ENCODE measurements at regions not wholly inside any gene's neighbourhood (a gene's known extent, or its start where the extent isn't known, plus 50 kb on each side); places are given as distances from the start of the nearest gene placed in this dataset.
"Not testable (repeated sequence)": the region's sequence is repeated elsewhere in the genome, so short reads cannot be mapped to it uniquely, and the experiment has no call there.

DNA sequence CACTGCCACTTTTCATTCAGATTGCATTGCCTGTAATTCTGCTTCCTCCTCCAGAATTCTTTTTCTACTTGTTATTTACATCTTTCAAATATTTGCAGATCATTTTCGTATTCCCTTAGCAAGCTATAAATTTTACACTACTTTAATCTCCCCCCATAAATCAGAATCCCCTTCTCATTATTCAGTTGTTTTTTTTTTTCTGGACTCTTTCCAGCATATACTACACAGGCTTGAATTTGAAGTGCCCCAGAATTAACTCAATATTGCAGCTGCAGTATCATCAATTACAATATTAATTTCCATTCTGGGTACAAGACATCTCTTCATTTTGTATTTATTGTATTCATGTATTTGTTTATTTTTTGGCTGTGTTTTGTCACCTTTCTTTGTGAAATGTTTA is 1494.3 kb downstream of the AMY1C start:
- DNase-seq, result no peak

DNA sequence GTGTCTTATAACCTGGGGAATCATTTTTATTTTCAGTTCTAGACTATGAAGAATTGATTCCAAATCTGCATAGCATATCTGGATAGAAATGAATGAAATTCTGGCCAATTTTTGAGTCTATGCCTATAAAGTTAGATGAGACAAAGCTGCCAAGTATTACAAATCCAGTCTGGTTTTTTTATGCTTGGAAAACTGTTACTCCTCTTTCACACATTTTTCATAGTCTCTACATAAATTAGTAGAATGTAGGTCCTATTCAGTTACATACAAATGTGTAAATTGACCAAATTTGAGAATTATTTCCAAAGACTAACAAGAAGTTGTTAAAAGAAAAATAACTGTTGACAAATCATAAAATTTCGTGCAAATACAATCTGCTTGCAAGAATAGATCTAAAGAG is 1505.2 kb downstream of the AMY1C start:
- no peak for DNase-seq

DNA sequence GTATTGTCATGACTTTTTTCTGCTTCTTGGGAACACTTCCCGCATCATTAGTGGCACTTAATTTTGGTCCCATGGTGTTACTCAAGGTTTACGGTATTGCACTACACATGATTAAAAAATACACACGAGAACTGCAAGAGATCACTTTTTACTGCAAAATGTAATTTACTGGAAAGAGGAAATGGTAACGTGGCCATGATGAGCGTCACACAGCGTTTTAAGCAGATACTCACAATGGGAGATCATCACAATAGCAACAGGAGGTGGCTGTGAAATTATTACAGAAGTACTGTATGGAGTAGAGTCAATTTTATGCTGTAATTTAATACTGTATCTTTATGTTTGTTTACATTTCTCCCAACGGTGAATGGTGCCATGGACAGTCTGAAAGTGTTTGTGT is 1510.3 kb downstream of the AMY1C start:
- no peak for DNase-seq

DNA sequence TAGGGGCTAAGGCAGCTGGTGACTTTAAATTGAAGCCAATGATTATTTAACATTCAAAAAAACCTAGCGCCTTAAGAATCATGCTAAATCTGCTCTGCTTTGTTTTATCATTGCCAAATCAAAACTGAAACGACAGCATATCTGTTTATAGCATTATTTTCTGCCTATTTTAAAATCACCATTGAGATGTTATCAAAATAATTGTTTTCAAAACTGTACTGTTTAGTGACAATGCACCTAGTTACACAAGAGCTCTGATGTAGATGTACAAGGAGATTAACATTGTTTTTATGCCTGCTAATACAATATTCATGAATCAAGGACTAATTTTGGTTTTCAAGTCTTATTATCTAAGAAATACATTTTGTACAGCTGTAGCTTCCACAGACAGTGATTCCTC is 1521.3 kb downstream of the AMY1C start:
- DNase-seq, result no peak

DNA sequence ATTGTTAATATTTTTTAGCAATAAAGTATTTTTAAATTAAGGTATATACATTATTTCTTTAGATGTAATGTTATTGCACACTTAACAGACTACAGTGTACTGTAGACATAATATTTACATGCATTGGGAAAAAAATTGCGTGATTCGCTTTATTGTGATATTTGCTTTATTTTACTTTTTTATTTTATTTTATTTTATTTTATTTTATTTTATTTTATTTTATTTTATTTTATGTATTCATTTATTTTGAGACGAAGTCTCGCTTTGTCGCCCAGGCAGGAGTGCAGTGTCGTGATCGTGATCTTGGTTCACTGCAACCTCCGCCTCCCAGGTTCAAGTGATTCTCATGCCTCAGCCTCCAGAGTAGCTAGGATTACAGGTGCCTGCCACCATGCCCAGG is 1522.7 kb downstream of the AMY1C start:
- DNase-seq, result not testable (repeated sequence)

DNA sequence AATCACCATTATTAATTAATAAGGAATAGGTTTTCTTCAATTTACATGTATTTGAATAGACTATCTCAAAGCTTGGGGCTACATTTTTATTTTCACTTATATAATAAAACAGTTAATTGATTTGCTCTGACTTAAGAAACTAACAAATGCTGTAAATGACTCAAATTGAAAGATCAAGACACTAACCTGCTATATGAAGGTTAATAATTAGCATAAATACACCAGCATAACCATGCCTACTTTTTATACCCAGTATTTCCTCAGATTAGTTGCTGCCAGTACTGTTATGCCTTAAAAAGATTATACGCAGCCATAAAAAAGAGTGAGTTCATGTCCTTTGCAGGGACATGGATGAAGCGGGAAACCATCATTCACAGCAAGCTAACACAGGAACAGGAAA is 1545.1 kb downstream of the AMY1C start:
- no peak for DNase-seq

DNA sequence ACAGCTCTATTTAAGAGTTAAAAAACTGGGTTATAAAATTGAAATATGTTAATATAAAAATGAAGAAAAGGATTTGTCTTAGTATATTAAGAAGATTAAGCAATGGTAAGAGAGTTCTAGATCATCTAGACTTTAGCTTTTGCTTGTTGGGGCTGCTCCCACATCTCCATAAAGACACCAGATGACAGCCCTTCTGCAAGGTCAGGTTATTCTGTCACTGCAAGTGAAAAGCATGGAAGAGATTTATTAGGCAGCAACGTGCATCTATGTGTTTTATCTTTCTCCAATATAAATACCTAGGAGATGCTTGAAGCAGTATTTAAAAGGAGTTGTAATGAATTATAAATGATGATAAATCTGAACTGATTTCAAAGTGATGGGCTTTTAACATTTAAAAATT is 1560.4 kb downstream of the AMY1C start:
- no peak for DNase-seq

DNA sequence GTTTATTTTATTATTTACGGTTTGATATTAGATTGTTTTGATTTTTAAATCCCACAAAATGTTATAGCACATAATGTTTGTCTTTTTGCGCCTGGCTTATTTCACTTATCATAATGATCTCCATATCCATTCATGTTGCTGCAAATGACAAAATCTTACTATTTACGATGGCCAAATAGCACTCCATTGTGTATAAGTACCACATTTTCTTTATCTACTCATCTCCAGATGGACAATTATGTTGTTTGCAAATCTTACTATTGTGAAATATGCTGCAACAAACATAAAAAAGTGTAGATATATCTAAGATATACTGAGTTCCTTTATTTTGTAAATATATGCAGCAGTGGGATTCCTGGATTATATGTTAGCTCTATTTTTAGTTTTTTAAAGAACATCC is 1568.3 kb downstream of the AMY1C start:
- no peak for DNase-seq

DNA sequence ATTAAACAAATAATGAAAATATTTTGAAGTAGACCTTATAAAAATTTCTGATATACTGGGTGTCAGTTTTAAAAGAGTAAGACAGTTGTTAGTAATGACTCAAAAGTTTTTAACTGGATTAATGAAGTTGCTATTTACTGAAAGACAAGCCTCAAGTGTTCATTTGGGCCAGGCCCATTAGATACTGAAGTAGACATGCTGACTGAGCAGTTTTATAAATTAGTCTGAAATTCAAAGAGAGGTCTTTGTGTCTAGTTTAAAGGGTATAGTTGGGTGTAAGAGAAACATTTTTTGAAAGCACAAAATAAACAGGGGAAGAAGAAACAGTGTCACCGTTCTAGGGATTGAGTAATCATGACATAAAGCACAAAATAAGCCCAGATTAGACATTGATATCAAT is 1577.2 kb downstream of the AMY1C start:
- no peak for DNase-seq

DNA sequence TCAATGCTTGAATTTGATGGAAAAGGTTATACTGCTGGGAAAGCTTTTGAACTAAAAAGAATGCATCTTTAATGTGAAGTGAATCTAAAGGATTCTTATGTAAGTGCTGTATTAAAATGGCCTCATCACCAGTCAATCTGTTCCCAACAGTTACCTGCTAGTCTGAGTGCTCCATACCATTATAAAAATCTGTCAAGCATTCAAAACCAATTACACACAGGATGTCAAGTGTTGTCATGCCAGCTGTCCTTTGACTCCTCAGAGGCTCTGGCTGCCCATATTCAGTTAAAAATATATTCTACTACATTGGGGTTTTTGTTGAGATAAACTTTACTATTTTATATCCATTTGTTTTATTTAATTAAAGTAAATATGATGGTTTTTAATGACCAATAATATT is 1587.7 kb downstream of the AMY1C start:
- DNase-seq, result no peak

DNA sequence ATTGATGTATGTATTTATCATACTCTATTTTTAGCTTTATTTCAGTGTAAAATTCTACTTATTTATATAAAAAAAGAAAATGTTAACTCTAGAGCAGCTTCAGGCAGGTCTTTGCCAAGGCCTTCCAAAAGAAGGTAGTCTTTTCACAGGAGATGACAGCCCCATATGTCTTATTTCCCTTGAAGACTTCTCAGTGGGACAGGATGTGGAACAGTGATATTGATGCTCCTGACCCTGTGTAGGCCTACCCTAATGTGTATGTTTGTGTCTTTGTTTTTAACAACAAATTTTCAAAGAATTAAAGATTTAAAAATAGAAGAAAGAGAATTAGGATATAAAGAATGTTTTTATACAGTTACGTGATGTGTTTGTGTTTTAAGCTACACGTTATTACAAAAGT is 1593.6 kb downstream of the AMY1C start:
- no peak for DNase-seq

DNA sequence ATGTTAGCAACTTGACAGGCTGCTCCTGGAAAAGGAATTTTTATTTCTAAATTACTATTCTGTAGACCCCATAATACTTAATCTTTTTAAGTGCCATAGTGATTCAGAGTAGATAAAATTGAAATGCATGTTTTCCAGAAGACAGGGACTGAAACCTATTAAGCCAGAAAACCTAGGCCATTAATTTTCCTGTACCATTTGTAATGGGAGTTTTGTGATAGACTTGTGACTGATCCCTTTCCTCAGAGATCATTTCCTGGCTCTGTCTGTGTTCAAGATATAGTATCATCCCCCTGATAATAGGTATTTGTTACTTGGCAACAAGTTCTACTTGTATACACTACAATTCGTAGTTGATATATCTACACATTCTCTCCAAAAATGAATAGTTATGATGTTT is 1609.8 kb downstream of the AMY1C start:
- DNase-seq, result no peak

DNA sequence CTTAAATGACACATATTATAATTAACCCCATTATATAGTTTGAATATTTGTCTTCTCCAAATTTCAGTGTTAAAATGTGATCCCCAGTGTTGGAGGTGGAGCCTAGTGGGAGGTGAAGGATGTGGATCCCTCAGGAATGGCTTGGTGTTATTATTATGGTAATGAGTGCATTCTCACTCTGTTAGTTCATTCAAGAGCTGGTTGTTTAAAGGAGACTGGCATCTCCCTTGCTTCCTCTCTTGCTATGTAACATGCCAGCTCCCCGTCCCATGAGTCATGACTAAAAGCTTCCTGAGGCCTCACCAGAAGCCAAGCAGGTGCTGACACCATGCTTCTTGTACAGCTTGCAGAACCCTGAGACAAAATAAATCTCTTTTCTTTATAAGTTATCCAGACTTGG is 1612.7 kb downstream of the AMY1C start:
- no peak for DNase-seq

DNA sequence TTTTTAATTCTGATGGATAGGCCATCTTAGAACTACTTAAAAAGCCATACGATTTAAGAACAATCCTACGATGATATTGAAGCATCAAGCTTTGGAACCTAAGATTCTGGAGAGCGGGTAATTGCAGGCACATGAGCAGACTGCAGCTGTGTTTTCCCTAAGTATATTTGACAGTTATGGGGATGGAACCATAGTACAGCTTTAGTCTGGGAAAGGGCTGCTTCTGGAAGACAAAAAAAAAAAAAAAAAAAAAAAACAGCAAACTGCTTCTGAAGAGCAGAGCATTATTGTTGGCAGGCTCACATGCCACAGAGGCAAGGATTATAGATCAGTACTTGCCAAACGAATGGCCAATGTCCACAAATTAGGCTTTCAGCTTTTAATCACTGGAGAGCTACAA is 1618.7 kb downstream of the AMY1C start:
- DNase-seq, result no peak

DNA sequence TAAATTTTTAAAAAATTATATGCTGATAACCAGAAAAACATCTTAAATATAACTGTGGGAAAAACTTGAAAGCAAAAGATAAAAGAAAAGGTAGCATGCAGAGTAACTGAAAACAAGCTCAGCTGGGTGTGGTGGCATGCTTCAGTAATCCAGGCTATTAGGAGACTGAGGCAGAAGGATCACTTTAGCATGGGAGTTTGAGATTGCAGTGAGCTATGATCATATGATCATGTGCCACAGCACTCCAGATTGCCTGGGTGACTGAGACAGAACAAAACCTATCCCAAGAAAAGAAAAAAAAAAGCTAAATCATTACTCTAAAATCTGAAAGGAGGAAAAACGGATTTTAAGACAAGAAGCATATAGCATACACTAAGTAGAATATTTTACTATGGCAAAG is 1624.0 kb downstream of the AMY1C start:
- DNase-seq, result no peak

DNA sequence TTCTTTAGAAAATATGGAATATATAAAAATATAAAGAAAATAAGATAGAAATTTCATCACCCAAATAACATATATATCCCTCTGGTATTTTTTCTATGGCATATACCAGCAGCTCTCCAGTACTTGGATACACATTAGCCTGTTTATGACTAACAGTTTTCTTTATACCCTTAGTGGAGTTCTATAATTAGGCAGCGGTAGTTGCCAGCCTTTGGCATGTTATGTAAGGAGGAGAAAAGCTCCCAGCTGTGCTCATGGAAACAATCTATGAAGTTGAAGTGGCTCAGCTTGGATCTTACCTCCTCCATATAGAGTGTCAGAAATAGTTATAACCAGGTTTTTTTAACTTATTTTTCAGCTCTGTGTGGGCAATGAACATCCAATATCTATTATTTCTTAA is 1636.8 kb downstream of the AMY1C start:
- no peak for DNase-seq

DNA sequence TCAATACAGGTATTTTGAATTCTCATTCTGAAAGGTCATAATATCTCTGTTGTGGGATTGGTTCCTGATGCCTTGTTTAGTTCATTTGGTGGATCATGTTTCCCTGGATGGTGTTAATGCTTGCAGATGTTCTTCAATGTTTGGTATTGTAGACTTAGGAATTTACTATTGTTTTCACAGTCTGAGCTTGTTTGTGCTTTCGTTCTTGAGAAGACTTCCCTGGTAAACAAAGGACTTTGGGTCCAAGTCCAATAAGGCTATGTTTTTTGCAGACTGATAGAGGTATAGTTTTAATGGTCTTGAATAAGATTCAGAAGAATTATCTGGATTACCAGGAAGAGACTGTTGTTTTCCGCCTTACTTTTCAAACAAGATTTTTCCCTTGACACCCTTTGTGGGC is 1646.3 kb downstream of the AMY1C start:
- no peak for DNase-seq

DNA sequence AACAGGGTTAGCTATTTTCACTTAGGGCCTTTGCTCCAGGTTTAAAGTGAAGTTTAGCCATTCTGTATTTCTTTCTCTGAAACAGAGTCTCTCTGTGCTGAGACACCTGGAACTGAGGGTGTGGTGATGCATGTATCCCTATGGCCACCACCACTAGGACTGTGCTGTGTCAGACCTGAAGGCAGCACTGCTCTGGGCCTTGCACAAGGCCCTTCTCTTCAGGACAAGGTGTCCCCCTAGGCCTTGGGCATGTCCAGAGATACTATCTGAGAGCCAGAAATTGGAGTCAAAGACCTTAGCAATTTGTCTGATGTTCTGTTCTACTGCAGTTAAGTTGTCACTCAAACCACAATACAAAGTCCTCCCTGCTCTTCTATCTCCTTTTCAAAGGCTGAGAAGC is 1649.2 kb downstream of the AMY1C start:
- no peak for DNase-seq

DNA sequence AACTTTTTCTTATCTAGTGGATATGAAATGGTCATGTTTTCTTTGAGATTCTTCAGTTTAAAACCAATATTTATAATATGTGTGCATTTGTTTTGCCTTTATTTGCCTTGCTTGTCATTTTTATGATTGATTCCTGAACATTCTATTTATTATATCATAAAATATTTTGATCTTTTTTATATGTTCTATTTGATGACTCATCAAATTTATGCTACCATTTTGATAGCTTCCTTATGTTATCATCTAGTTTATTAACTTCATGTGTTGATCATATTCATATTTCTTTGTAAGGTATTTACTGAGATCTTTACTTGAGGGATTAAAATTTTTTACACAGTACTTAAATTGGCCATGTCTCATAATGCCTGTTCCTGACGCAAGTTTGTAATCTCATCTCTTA is 1650.0 kb downstream of the AMY1C start:
- no peak for DNase-seq

DNA sequence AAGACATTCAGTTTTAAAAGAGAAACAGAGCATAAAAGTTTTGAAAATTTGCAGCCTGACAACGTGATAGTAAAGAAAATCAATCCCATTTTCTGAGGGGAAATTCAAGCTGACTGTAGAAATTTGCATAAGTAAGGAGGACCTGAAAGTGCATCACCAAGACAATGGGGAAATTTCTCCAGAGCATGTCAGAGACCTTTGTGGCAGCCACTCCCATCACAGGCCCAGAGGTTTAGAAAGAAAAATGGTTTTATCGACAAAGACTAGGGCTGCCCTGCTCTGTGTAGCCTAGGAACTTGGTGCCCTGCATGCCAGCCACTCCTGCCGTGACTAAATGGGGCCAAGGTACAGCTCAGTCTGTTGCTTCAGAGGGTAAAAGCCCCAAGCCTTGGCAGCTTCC is 1640.2 kb upstream of the PRMT6 start:
- DNase-seq, result no peak

DNA sequence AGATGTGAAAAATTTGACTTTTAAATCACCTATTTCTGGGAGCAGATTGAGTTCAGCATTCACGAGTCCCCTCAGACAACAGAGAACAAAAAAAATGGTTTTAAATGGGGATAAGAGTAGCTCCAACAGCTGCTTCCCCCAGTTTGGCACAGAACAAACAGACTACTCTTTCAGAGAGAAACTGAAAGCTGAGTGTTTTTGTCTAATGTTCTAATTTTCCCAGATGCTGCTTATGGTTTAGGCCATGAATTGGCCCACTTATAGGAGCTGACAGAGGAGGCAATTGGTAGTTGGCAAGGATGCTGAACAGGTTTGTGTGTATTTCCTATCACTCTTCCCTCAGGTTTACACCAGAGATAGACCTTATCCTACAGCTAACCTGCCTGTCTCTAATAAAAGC is 1637.4 kb upstream of the PRMT6 start:
- no peak for DNase-seq

DNA sequence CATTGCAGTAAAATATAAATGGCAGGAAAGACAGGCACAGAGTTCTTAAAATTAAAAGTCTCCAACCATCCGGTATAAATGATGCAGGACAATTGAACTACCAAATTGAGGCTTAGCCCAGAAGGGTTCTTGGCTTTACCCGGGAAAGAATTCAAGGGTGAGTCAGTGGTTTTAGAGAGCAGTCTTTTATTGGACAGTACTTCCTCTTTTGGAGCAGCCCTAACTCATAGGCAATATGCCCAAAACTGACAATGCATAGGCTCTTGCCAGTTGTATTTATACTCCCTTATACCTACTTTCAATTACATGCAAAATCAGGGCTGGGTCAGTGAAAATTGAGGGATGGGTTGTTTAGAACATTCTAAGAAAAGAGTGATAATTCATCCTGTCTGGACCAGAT is 1628.9 kb upstream of the PRMT6 start:
- no peak for DNase-seq

DNA sequence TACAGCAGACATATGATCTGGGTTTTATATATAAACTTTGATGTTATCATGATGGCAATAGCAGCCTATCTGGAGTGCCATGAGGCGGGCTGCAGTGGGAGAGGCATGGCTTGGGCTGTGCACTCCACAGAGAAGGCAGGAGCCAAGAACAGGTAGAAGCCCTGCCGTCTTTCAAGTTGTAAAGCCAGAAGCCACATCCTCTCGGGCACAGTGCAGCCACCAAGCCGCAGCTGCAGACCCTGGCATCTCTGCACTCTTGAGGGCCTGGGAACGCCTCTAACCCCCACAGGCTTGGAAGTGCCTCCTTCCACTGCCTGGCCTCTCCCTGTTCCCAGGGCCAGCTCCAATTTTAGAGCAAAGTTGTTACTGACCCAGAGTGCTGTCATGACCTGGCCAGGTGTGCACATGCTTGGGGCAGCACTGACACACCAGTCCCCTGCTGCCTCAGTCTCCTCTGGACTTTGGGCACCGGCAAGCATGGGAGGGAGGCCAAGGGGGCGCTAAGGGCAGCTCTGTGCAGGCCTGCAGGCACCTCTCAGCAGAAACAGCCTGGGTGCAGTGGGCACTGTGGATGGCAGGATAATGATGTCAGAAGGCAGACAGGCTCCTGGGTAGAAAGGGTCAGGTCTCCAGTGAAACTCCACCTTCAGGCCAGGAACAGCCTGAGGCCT is 1619.8 kb upstream of the PRMT6 start:
- DNase-seq, result no peak

DNA sequence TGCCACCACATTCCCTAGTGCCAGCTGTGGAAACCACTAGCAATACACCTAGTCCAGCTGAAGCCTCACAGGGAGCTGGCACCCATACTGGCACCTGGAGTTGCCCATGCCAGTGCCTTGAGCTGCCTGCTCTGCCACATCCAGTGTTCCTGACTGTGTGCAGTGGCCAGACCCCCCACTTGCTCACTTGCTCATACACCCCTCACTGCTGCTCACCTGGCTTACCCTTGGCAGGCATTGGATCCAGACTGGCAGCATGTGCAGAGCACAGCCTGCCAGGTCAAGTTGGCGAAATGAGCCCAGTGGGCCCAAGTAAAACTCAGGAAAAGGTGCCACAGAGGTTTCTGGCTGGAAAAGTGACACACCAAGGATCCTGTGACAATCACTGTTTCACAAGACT is 1618.6 kb upstream of the PRMT6 start:
- DNase-seq, result no peak

DNA sequence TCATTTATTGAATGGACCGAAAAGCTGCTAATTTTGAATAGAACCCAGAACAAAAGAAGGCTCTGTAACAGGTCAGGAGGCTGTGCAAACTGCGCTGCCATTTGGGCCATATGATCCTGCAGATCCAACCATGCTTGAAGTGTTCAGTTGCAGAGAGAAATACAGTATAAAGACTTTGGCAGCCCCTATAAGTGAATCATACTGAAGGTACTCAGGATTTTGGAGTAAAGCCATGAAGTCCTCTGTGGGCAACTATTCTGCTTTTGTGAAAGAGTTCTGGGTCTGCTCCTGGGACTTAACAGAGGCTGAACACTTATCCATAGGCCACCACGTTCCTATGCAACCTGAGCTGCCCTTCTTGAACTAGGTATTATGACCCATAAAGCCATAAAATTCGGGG is 1613.6 kb upstream of the PRMT6 start:
- DNase-seq, result no peak

DNA sequence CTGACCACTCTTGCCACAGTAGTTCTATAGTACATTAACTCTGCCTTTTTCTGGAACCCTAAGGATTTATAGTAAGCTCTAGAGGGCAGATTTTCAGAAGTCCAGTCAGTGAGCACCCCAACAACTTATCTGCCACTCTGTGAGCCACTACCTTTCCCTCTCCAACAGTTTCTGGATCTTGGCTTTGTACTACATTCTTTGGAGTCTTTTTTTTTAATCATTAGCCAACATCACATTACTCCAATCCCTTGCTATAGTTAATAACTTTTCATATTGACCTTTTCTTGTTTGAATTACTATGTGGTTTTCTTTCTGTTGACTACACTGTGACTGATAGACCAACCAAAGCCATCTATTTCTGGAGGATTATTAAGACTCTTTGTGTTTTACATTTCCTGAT is 1596.7 kb upstream of the PRMT6 start:
- no peak for DNase-seq

Data from stimulated activated CD4-positive, alpha-beta T cell treated with anti-CD3 and anti-CD28 coated beads, Interleukin-2, amount 100 ng/mL, for 48 hours (primary cell).